ENCODE measurements at regions not wholly inside any gene's neighbourhood (a gene's known extent, or its start where the extent isn't known, plus 50 kb on each side); places are given as distances from the start of the nearest gene placed in this dataset.

DNA sequence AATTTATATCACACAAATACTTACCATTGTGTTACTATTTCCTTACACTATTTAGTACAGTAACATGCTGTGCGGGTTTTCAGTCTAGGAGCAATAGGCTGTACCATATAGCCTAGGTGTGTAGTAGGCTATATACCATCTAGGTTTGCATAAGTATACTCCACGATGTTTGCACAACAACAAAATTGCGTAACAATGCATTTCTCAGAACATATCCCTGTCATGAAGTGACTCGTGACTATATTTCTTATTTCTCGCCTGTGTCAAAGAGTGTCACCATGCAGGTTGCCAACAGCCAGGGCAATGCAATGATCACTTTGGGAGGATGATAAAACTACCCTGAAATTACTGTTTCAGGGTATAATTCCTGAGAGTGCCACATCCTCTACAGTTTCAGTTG is 65.6 kb upstream of the CD180 start:
- CTCF ChIA-PET, result interaction anchor here (1.4 kb wide), 1 partner anchor 16 kb away, joined by 5 read pairs; no protein-coding TSS in a partner anchor
- POLR2A ChIA-PET, result no interaction called here
- no peak overlapping the region for H3K27ac Mint-ChIP-seq
- Histone ChIP-seq H3K27ac (ENCODE audit: low read depth, low read length) (no peak overlapping the region), H3K27me3 (ENCODE audit: control insufficient read depth in 2 of 2, insufficient read depth in 2 of 2, low read length in 2 of 2) (no peaks in the 10 kb centered on the region), H3K4me3 (ENCODE audit: low read length) (no peak overlapping the region), H3K9me3 (ENCODE audit: control insufficient read depth in 2 of 3, low read length in 3 of 3) (no peaks in the 10 kb centered on the region), H3K36me3 (ENCODE audit: control insufficient read depth in 2 of 3, insufficient read depth in 3 of 3, low read length in 3 of 3) (no peaks in the 10 kb centered on the region), H3K4me1 (ENCODE audit: control insufficient read depth in 2 of 2, insufficient read depth in 2 of 2, low read length in 2 of 2) (no peaks in the 10 kb centered on the region)
- ATAC-seq, result no peak
- H3K36me3 Mint-ChIP-seq, result no peaks in the 10 kb centered on the region
- H3K4me1 Mint-ChIP-seq, result no peaks in the 10 kb centered on the region
- no peak for DNase-seq
- intact Hi-C loops (cut with micrococcal nuclease), result no loop called here
- no peaks in the 10 kb centered on the region for H3K9me3 Mint-ChIP-seq
- H3K4me3 Mint-ChIP-seq, result no peak overlapping the region
- peaks cover 0 to 24% (median 4%) of the 10 kb centered on the region in 5 donors for H3K27me3 Mint-ChIP-seq

DNA sequence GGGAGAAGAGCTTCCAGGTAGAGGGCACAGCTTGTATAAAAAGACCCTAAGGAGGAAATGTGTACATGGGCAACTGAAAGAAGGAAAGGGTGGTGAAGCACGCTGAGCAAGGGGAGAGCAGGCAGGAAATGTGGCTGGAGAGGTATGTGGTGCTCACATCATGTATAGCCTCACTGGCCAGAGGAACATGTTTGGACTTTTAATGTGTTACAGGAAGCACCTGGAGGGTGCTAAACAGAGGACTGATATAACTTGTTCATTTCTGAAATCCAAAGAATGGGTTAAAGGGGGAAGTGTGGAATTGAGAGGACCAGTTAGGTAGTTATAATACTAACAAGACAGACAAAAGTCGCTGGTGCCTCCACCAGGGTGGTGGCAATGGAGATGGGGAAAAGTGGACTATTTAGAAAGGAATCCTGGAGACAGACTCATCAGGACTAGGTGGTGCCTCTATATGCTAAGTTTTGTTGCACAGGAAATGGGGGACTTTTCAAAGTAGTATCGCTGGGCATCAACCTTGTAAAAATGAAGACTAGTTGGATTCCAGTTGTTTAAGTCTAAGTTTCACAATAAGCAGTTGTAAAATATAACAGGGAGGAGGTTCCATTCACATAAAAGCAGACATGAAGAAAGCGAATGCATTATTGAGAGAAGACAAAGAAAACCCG is 63.1 kb upstream of the CD180 start:
- H3K4me1 Mint-ChIP-seq, result no peaks in the 10 kb centered on the region
- Histone ChIP-seq H3K36me3 (ENCODE audit: control insufficient read depth in 2 of 3, insufficient read depth in 3 of 3, low read length in 3 of 3) (no peaks in the 10 kb centered on the region), H3K9me3 (ENCODE audit: control insufficient read depth in 2 of 3, low read length in 3 of 3) (no peaks in the 10 kb centered on the region), H3K4me3 (ENCODE audit: low read length) (no peak overlapping the region), H3K27ac (ENCODE audit: low read depth, low read length) (no peak overlapping the region), H3K4me1 (ENCODE audit: control insufficient read depth in 2 of 2, insufficient read depth in 2 of 2, low read length in 2 of 2) (no peaks in the 10 kb centered on the region), H3K27me3 (ENCODE audit: control insufficient read depth in 2 of 2, insufficient read depth in 2 of 2, low read length in 2 of 2) (no peaks in the 10 kb centered on the region)
- H3K4me3 Mint-ChIP-seq, result no peak overlapping the region
- POLR2A ChIA-PET, result no interaction called here
- no peaks in the 10 kb centered on the region for H3K9me3 Mint-ChIP-seq
- peaks cover 0 to 25% (median 4%) of the 10 kb centered on the region in 5 donors for H3K27me3 Mint-ChIP-seq
- CTCF ChIA-PET, result no interaction called here
- no peaks in the 10 kb centered on the region for H3K36me3 Mint-ChIP-seq
- intact Hi-C loops (cut with micrococcal nuclease), result no loop called here
- ATAC-seq (no peak), DNase-seq (no peak)
- no peak overlapping the region for H3K27ac Mint-ChIP-seq

GRCh38 chr5:67257500-67257899 is 60.9 kb upstream of the CD180 start:
- H3K4me3 ChIP-seq (ENCODE audit: low read length), result no peak overlapping the region
- no peaks in the 10 kb centered on the region for H3K4me1 ChIP-seq (ENCODE audit: control insufficient read depth in 2 of 2, insufficient read depth in 2 of 2, low read length in 2 of 2)
- no peaks in the 10 kb centered on the region for H3K36me3 Mint-ChIP-seq
- no peak overlapping the region for H3K27ac Mint-ChIP-seq
- H3K27ac ChIP-seq (ENCODE audit: low read depth, low read length), result no peak overlapping the region
- H3K4me3 Mint-ChIP-seq, result no peak overlapping the region
- H3K9me3 ChIP-seq (ENCODE audit: control insufficient read depth in 2 of 3, low read length in 3 of 3), result no peaks in the 10 kb centered on the region
- H3K4me1 Mint-ChIP-seq, result no peaks in the 10 kb centered on the region
- CTCF ChIA-PET, result no interaction called here
- intact Hi-C loops (cut with micrococcal nuclease), result no loop called here
- DNase-seq, result no peak
- peaks cover 0 to 6% (median 0%) of the 10 kb centered on the region in 11 donors for H3K9me3 Mint-ChIP-seq
- peaks cover 0 to 14% (median 4%) of the 10 kb centered on the region in 5 donors for H3K27me3 Mint-ChIP-seq
- H3K27me3 ChIP-seq (ENCODE audit: control insufficient read depth in 2 of 2, insufficient read depth in 2 of 2, low read length in 2 of 2), result no peaks in the 10 kb centered on the region
- ATAC-seq, result no peak
- no peaks in the 10 kb centered on the region for H3K36me3 ChIP-seq (ENCODE audit: control insufficient read depth in 2 of 3, insufficient read depth in 3 of 3, low read length in 3 of 3)
- POLR2A ChIA-PET, result no interaction called here

- H3K9me3 Mint-ChIP-seq, result peaks cover 0 to 10% (median 0%) of the 10 kb centered on the region in 11 donors
- ATAC-seq, result no peak
- H3K9me3 ChIP-seq (ENCODE audit: control insufficient read depth in 2 of 3, low read length in 3 of 3), result no peaks in the 10 kb centered on the region
- H3K36me3 Mint-ChIP-seq, result no peaks in the 10 kb centered on the region
- intact Hi-C loops (cut with micrococcal nuclease), result no loop called here
- no peaks in the 10 kb centered on the region for H3K4me1 Mint-ChIP-seq
- no peak overlapping the region for H3K4me3 Mint-ChIP-seq
- ChIA-PET POLR2A (no interaction called here), CTCF (no interaction called here)
- no peak for DNase-seq
- H3K4me3 ChIP-seq (ENCODE audit: low read length), result no peak overlapping the region
- H3K27me3 ChIP-seq (ENCODE audit: control insufficient read depth in 2 of 2, insufficient read depth in 2 of 2, low read length in 2 of 2), result no peaks in the 10 kb centered on the region
- peaks cover 0 to 11% (median 4%) of the 10 kb centered on the region in 5 donors for H3K27me3 Mint-ChIP-seq
- no peak overlapping the region for H3K27ac Mint-ChIP-seq
- no peak overlapping the region for H3K27ac ChIP-seq (ENCODE audit: low read depth, low read length)
- H3K4me1 ChIP-seq (ENCODE audit: control insufficient read depth in 2 of 2, insufficient read depth in 2 of 2, low read length in 2 of 2), result no peaks in the 10 kb centered on the region
- no peaks in the 10 kb centered on the region for H3K36me3 ChIP-seq (ENCODE audit: control insufficient read depth in 2 of 3, insufficient read depth in 3 of 3, low read length in 3 of 3)
Observed at GRCh38 chr5:67257077-67257476, 60.5 kb upstream of the CD180 start.

DNA sequence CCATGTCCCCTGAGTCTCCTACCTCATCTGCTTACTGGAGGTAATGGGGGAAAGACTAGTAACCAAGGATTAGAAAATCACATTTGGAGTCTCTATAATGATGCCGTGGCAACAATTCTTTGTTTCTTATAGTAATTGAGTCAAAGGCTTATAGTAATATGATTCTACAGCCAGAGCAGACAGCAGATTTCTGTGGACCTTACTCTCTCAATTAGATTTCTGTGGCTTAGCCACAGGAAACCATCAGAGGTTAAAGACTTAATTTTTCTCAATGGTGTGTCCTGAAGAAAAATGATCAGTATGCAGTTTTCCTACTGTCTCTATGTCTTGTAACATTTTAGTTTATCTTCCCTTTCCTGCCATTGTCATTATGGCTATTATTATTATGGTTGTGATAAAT is 59.3 kb upstream of the CD180 start:
- ChIA-PET POLR2A (no interaction called here), CTCF (no interaction called here)
- no peaks in the 10 kb centered on the region for H3K9me3 ChIP-seq (ENCODE audit: control insufficient read depth in 2 of 3, low read length in 3 of 3)
- Mint-ChIP-seq H3K9me3 (peaks cover 0 to 10% (median 0%) of the 10 kb centered on the region in 11 donors), H3K4me1 (no peaks in the 10 kb centered on the region), H3K27me3 (peaks cover 0 to 11% (median 4%) of the 10 kb centered on the region in 5 donors), H3K27ac (no peak overlapping the region), H3K36me3 (no peaks in the 10 kb centered on the region), H3K4me3 (no peak overlapping the region)
- no peak for DNase-seq
- no peaks in the 10 kb centered on the region for H3K4me1 ChIP-seq (ENCODE audit: control insufficient read depth in 2 of 2, insufficient read depth in 2 of 2, low read length in 2 of 2)
- H3K4me3 ChIP-seq (ENCODE audit: low read length), result no peak overlapping the region
- no peaks in the 10 kb centered on the region for H3K27me3 ChIP-seq (ENCODE audit: control insufficient read depth in 2 of 2, insufficient read depth in 2 of 2, low read length in 2 of 2)
- no peaks in the 10 kb centered on the region for H3K36me3 ChIP-seq (ENCODE audit: control insufficient read depth in 2 of 3, insufficient read depth in 3 of 3, low read length in 3 of 3)
- intact Hi-C loops (cut with micrococcal nuclease), result no loop called here
- H3K27ac ChIP-seq (ENCODE audit: low read depth, low read length), result no peak overlapping the region
- ATAC-seq, result no peak

- H3K4me1 Mint-ChIP-seq, result peaks cover 0 to 2% (median 0%) of the 10 kb centered on the region in 7 donors
Observed at GRCh38 chr5:67253911-67254310, 57.3 kb upstream of the CD180 start.

GRCh38 chr5:67249590-67249895 is 52.9 kb upstream of the CD180 start:
- Histone ChIP-seq H3K27me3 (ENCODE audit: control insufficient read depth in 2 of 2, insufficient read depth in 2 of 2, low read length in 2 of 2) (no peaks in the 10 kb centered on the region), H3K4me3 (ENCODE audit: low read length) (no peak overlapping the region), H3K36me3 (ENCODE audit: control insufficient read depth in 2 of 3, insufficient read depth in 3 of 3, low read length in 3 of 3) (no peaks in the 10 kb centered on the region), H3K4me1 (ENCODE audit: control insufficient read depth in 2 of 2, insufficient read depth in 2 of 2, low read length in 2 of 2) (peaks cover 5 to 8% of the 10 kb centered on the region in 2 donors), H3K27ac (ENCODE audit: low read depth, low read length) (no peak overlapping the region), H3K9me3 (ENCODE audit: control insufficient read depth in 2 of 3, low read length in 3 of 3) (no peaks in the 10 kb centered on the region)
- H3K9me3 Mint-ChIP-seq, result peaks cover 0 to 10% (median 0%) of the 10 kb centered on the region in 11 donors
- DNase-seq (no peak), ATAC-seq (no peak)
- POLR2A ChIA-PET, result interaction anchor here (0.6 kb wide), 1 partner anchor 1759 kb away, joined by 6 read pairs; no protein-coding TSS in a partner anchor
- H3K4me1 Mint-ChIP-seq, result peaks cover 2 to 19% (median 15%) of the 10 kb centered on the region in 7 donors
- CTCF ChIA-PET, result interaction anchor here (0.6 to 2.2 kb wide), 8 partner anchors 9 to 1638 kb away, joined by 3 to 9 read pairs (median 3); no protein-coding TSS in a partner anchor
- H3K27me3 Mint-ChIP-seq, result no peaks in the 10 kb centered on the region
- H3K4me3 Mint-ChIP-seq, result no peak overlapping the region
- intact Hi-C loops (cut with micrococcal nuclease), result loop anchor here (5.0 to 10.0 kb wide), 5 partner anchors 115 to 1758 kb away; no protein-coding TSS in a partner anchor
- H3K36me3 Mint-ChIP-seq, result no peaks in the 10 kb centered on the region
- H3K27ac Mint-ChIP-seq, result no peak overlapping the region

More at GRCh38 chr5:67253911-67254310, 57.3 kb upstream of the CD180 start:
- Histone ChIP-seq H3K27ac (ENCODE audit: low read depth, low read length) (no peak overlapping the region), H3K36me3 (ENCODE audit: control insufficient read depth in 2 of 3, insufficient read depth in 3 of 3, low read length in 3 of 3) (no peaks in the 10 kb centered on the region), H3K9me3 (ENCODE audit: control insufficient read depth in 2 of 3, low read length in 3 of 3) (no peaks in the 10 kb centered on the region), H3K4me3 (ENCODE audit: low read length) (no peak overlapping the region), H3K27me3 (ENCODE audit: control insufficient read depth in 2 of 2, insufficient read depth in 2 of 2, low read length in 2 of 2) (no peaks in the 10 kb centered on the region), H3K4me1 (ENCODE audit: control insufficient read depth in 2 of 2, insufficient read depth in 2 of 2, low read length in 2 of 2) (peaks cover 0 to 3% of the 10 kb centered on the region in 2 donors)
- H3K9me3 Mint-ChIP-seq, result peaks cover 0 to 10% (median 0%) of the 10 kb centered on the region in 11 donors
- intact Hi-C loops (cut with micrococcal nuclease), result no loop called here
- no peaks in the 10 kb centered on the region for H3K36me3 Mint-ChIP-seq
- H3K4me3 Mint-ChIP-seq, result no peak overlapping the region
- CTCF ChIA-PET, result no interaction called here
- POLR2A ChIA-PET, result no interaction called here
- no peak overlapping the region for H3K27ac Mint-ChIP-seq
- no peak for DNase-seq
- H3K27me3 Mint-ChIP-seq, result peaks cover 0 to 11% (median 0%) of the 10 kb centered on the region in 5 donors
- no peak for ATAC-seq
